ENCODE measurements at regions not wholly inside any gene's neighbourhood (a gene's known extent, or its start where the extent isn't known, plus 50 kb on each side); places are given as distances from the start of the nearest gene placed in this dataset.

GRCh38 chr3:28125342-28125741 lies 116.1 kb upstream of the CMC1 start:
- Histone ChIP-seq H3K4me1 (ENCODE audit: insufficient read depth, low read length) (peaks cover 3% of the 10 kb centered on the region), H3K27me3 (ENCODE audit: insufficient read depth, low read length) (no peaks in the 10 kb centered on the region), H4K20me1 (ENCODE audit: insufficient read depth, low read length) (no peaks in the 10 kb centered on the region), H3K9me3 (ENCODE audit: low read depth, low read length) (no peaks in the 10 kb centered on the region), H2AFZ (ENCODE audit: low read length) (no peak overlapping the region), H3K27ac (ENCODE audit: low read depth, low read length) (no peak overlapping the region), H3K36me3 (ENCODE audit: insufficient read depth, low read length) (no peaks in the 10 kb centered on the region), H3K4me2 (ENCODE audit: insufficient read depth, low read length) (no peak overlapping the region), H3K4me3 (ENCODE audit: insufficient read depth, low read length) (no peak overlapping the region), H3K79me2 (ENCODE audit: insufficient read depth, low read length) (no peaks in the 10 kb centered on the region)
- TF ChIP-seq CTCF (IDR thresholded peaks at IDR 0.05; ENCODE audit: extremely low read depth, low read depth, low read length), result no peak
- no peak for DNase-seq (ENCODE audit: insufficient read length, low spot score, missing footprints)

- no peak for DNase-seq (ENCODE audit: insufficient read length, low spot score, missing footprints)
- Histone ChIP-seq H4K20me1 (ENCODE audit: insufficient read depth, low read length) (no peaks in the 10 kb centered on the region), H3K9me3 (ENCODE audit: low read depth, low read length) (no peaks in the 10 kb centered on the region), H3K36me3 (ENCODE audit: insufficient read depth, low read length) (no peaks in the 10 kb centered on the region), H3K27me3 (ENCODE audit: insufficient read depth, low read length) (no peaks in the 10 kb centered on the region), H2AFZ (ENCODE audit: low read length) (no peak overlapping the region), H3K4me2 (ENCODE audit: insufficient read depth, low read length) (no peak overlapping the region), H3K79me2 (ENCODE audit: insufficient read depth, low read length) (no peaks in the 10 kb centered on the region), H3K4me3 (ENCODE audit: insufficient read depth, low read length) (no peak overlapping the region), H3K27ac (ENCODE audit: low read depth, low read length) (no peak overlapping the region), H3K4me1 (ENCODE audit: insufficient read depth, low read length) (no peaks in the 10 kb centered on the region)
- TF ChIP-seq CTCF (IDR thresholded peaks at IDR 0.05; ENCODE audit: extremely low read depth, low read depth, low read length), result no peak
Observed at GRCh38 chr3:28130836-28131235, 110.6 kb upstream of the CMC1 start.

- Histone ChIP-seq H3K4me3 (ENCODE audit: insufficient read depth, low read length) (no peak overlapping the region), H2AFZ (ENCODE audit: low read length) (no peak overlapping the region), H3K4me1 (ENCODE audit: insufficient read depth, low read length) (no peaks in the 10 kb centered on the region), H3K4me2 (ENCODE audit: insufficient read depth, low read length) (no peak overlapping the region), H3K79me2 (ENCODE audit: insufficient read depth, low read length) (no peaks in the 10 kb centered on the region), H3K27me3 (ENCODE audit: insufficient read depth, low read length) (no peaks in the 10 kb centered on the region), H3K9me3 (ENCODE audit: low read depth, low read length) (no peaks in the 10 kb centered on the region), H4K20me1 (ENCODE audit: insufficient read depth, low read length) (no peaks in the 10 kb centered on the region), H3K27ac (ENCODE audit: low read depth, low read length) (no peak overlapping the region), H3K36me3 (ENCODE audit: insufficient read depth, low read length) (no peaks in the 10 kb centered on the region)
- TF ChIP-seq CTCF (IDR thresholded peaks at IDR 0.05; ENCODE audit: extremely low read depth, low read depth, low read length), result no peak
- DNase-seq (ENCODE audit: insufficient read length, low spot score, missing footprints), result no peak
Observed at GRCh38 chr3:28132941-28133340, 108.5 kb upstream of the CMC1 start.

GRCh38 chr3:28134198-28134597 lies 107.2 kb upstream of the CMC1 start:
- TF ChIP-seq CTCF (IDR thresholded peaks at IDR 0.05; ENCODE audit: extremely low read depth, low read depth, low read length), result no peak
- H3K9me3 ChIP-seq (ENCODE audit: low read depth, low read length), result no peaks in the 10 kb centered on the region
- no peaks in the 10 kb centered on the region for H3K79me2 ChIP-seq (ENCODE audit: insufficient read depth, low read length)
- H3K4me1 ChIP-seq (ENCODE audit: insufficient read depth, low read length), result no peaks in the 10 kb centered on the region
- H3K4me3 ChIP-seq (ENCODE audit: insufficient read depth, low read length), result no peak overlapping the region
- H3K36me3 ChIP-seq (ENCODE audit: insufficient read depth, low read length), result no peaks in the 10 kb centered on the region
- no peak for DNase-seq (ENCODE audit: insufficient read length, low spot score, missing footprints)
- no peaks in the 10 kb centered on the region for H4K20me1 ChIP-seq (ENCODE audit: insufficient read depth, low read length)
- no peak overlapping the region for H2AFZ ChIP-seq (ENCODE audit: low read length)
- H3K27me3 ChIP-seq (ENCODE audit: insufficient read depth, low read length), result no peaks in the 10 kb centered on the region
- no peak overlapping the region for H3K27ac ChIP-seq (ENCODE audit: low read depth, low read length)
- no peak overlapping the region for H3K4me2 ChIP-seq (ENCODE audit: insufficient read depth, low read length)
